ENCODE measurements at regions not wholly inside any gene's neighbourhood (a gene's known extent, or its start where the extent isn't known, plus 50 kb on each side); places are given as distances from the start of the nearest gene placed in this dataset.

DNA sequence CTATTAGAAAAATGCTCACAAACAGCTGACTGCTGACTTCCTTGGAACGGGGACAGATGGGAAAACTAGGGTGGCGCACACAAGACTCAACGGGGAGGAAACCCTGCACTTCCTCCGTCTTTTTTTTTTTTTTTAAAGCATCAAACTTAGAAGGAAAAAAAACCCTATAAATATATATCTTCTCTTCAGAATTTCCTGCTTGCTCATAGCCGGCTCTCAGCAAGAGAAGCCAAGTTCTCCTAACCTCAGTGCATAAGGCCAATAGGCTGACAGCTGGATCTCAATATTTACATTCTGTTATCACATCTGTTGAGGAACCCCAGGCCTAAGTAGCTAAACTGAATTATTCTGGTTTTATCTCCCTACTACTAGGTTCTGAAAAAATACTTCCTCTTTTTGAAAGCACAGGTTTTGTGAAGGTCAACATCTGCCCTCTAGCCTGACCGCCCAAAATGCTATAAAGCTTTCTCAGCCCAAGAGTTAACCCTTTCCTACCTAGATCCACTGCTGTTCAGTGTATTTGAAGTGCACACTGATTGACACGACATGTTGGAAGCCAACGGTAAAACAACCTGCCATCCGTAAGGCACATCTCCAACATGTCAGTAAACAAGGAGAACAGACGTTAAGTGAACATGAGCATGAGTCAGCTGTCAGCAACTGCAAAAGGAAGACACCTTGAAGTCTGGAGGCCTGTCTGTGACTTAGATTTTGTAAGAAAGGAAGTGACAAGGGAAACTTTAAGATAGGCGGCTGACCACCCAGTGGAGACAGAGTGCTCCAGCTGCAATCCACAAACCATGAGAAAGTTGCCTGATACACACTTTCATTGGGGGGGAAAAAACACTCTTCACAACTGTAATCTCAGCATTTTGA, 83.8 kb downstream of the EBLN1 start:
- TF ChIP-seq RXRA (IDR thresholded peaks at IDR 0.05) (peak; percentile 17 to 21), SP1 (IDR thresholded peaks at IDR 0.05) (no peak), EGR1 (IDR thresholded peaks at IDR 0.05; ENCODE audit: low read depth in 2 of 2) (no peak), RAD21 (IDR thresholded peaks at IDR 0.05) (no peak), TAF1 (conservative IDR thresholded peaks at IDR 0.05) (no peak), YY1 (IDR thresholded peaks at IDR 0.05) (no peak), GABPA (IDR thresholded peaks at IDR 0.05 in 1 of 2, conservative IDR thresholded peaks at IDR 0.05 in 1 of 2) (no peak), NR2F2 (IDR thresholded peaks at IDR 0.05) (peak; percentile 88)
- TF ChIP-seq, protein P1, sequence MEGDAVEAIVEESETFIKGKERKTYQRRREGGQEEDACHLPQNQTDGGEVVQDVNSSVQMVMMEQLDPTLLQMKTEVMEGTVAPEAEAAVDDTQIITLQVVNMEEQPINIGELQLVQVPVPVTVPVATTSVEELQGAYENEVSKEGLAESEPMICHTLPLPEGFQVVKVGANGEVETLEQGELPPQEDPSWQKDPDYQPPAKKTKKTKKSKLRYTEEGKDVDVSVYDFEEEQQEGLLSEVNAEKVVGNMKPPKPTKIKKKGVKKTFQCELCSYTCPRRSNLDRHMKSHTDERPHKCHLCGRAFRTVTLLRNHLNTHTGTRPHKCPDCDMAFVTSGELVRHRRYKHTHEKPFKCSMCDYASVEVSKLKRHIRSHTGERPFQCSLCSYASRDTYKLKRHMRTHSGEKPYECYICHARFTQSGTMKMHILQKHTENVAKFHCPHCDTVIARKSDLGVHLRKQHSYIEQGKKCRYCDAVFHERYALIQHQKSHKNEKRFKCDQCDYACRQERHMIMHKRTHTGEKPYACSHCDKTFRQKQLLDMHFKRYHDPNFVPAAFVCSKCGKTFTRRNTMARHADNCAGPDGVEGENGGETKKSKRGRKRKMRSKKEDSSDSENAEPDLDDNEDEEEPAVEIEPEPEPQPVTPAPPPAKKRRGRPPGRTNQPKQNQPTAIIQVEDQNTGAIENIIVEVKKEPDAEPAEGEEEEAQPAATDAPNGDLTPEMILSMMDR (IDR thresholded peaks at IDR 0.05; ENCODE audit: low read depth, low read length, missing input control): no peak
- TF ChIP-seq, protein P2, sequence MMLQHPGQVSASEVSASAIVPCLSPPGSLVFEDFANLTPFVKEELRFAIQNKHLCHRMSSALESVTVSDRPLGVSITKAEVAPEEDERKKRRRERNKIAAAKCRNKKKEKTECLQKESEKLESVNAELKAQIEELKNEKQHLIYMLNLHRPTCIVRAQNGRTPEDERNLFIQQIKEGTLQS (IDR thresholded peaks at IDR 0.05): no peak
- TF ChIP-seq, protein P3, sequence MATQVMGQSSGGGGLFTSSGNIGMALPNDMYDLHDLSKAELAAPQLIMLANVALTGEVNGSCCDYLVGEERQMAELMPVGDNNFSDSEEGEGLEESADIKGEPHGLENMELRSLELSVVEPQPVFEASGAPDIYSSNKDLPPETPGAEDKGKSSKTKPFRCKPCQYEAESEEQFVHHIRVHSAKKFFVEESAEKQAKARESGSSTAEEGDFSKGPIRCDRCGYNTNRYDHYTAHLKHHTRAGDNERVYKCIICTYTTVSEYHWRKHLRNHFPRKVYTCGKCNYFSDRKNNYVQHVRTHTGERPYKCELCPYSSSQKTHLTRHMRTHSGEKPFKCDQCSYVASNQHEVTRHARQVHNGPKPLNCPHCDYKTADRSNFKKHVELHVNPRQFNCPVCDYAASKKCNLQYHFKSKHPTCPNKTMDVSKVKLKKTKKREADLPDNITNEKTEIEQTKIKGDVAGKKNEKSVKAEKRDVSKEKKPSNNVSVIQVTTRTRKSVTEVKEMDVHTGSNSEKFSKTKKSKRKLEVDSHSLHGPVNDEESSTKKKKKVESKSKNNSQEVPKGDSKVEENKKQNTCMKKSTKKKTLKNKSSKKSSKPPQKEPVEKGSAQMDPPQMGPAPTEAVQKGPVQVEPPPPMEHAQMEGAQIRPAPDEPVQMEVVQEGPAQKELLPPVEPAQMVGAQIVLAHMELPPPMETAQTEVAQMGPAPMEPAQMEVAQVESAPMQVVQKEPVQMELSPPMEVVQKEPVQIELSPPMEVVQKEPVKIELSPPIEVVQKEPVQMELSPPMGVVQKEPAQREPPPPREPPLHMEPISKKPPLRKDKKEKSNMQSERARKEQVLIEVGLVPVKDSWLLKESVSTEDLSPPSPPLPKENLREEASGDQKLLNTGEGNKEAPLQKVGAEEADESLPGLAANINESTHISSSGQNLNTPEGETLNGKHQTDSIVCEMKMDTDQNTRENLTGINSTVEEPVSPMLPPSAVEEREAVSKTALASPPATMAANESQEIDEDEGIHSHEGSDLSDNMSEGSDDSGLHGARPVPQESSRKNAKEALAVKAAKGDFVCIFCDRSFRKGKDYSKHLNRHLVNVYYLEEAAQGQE (IDR thresholded peaks at IDR 0.05): no peak
- TF ChIP-seq, protein P4, sequence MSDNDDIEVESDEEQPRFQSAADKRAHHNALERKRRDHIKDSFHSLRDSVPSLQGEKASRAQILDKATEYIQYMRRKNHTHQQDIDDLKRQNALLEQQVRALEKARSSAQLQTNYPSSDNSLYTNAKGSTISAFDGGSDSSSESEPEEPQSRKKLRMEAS (IDR thresholded peaks at IDR 0.05): no peak
